ENCODE measurements at regions not wholly inside any gene's neighbourhood (a gene's known extent, or its start where the extent isn't known, plus 50 kb on each side); places are given as distances from the start of the nearest gene placed in this dataset.

DNA sequence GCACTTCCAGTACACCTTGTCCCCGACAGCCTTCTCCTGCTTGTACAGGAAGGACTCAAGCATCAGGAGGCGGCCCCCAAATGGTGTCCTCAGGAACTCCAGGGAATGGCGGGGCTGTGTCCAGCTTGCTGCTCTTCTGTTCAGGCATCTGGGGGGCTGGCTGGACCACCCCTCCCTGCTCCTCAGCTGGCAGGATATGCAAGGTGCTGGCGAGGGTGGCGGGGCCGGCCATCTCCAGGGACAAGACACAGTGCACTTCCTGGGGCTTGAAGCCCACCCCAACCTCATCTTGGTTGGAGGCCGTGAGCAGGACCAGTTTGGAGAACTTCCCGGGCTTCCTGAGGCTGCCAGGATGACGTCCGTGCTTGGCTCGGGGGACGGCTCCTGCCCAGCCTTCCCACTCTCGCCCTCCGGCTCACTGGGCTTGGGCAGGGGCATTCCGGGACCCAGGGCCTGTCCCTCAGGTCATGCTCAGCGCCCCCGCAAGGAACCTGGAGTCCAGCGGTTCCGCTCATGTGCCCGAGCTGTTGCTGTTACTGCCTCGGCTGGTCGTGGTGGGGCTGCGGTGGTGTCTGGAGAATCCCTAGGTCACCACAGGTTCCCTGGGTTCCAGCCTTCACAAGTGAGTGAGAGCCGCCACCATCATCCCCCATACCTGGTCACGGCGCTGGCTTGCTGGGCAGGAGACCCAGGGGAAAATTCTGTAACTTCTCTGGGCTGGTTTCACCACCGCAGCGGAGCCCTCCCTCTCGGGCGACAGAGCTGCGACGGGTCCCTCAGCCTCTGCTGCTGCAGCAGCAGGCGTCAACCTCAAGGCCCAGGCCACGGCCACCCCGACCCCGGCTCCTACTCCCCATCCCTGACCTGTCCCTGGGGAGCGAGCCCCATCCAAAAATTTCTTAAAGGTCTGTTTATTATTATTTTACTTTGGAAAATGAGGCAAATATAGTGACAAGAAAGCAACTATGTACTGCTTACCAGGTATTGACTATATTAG is 82.8 kb upstream of the FXR1 start:
- FAIRE-seq, result no peak

DNA sequence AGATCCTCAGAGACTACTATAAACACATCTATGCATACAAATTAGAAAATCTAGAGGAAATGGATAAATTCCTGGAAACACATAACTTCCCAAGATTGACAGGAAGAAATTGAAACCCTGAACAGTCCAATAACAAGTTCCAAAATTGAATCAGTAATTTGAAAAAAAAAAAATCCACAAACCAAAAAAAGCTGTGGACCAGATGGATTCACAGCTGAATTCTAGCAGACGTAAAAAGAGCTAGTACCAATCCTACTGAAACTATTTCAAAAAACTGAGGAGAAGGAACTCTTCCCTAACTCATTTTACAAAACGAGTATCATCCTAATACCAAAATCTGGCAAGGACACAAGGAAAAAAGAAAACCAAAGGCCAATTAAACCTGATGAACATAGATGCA is 77.0 kb upstream of the FXR1 start:
- no peak for FAIRE-seq

DNA sequence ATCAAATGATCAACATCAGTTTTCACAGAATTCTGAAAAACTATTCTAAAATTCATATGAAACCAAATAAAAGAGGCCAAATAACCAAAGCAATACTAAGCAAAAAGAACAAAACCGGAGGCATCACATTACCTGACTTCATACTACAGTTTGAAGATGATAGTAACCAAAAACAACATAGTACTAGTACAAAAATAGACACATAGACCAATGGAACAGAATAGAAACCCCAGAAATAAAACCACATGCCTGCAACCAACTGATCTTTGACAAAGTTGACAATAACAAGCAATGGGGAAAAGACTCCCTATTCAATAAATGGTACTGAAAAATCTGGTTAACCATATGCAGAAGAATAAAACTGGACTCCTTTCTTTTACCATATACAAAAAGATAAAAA is 75.7 kb upstream of the FXR1 start:
- FAIRE-seq, result no peak

DNA sequence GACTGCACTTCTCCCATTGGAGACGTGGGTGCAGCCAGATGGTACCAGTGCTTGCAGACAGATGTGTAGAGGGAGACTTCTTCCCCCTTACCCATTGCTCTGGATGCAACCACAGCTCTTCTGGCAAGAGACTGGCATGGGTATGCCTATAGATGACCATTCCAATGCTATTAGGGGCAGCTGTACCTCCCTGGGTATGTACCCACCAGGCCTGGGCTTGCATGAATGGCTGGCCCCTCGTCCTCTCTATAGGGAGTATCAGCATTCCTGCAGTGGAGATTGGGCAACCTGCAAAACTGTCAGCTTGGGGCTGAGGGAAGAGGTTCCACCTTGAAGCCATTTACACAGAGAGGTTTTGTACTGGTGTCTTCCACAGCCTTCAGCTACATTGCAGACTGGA is 57.6 kb upstream of the FXR1 start:
- FAIRE-seq, result no peak

DNA sequence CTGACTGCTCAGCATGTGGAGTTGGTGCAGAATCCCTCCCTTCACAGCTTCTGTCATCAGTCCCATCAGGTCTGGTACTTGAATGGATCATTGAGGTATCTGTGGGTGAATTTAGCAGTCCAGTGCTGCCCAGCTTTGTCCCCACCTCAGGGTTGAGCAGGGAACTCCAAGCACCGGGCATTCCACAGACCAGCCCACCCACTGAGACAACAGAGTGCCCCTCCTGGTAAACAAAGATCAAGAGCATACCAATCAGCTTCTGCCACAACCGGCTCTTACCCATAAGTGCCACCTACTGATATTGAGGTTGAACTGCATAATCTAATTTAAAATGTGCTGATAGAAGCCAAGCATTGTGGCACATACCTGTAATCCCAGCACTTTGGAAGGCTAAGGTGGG is 57.1 kb upstream of the FXR1 start:
- FAIRE-seq, result no peak

DNA sequence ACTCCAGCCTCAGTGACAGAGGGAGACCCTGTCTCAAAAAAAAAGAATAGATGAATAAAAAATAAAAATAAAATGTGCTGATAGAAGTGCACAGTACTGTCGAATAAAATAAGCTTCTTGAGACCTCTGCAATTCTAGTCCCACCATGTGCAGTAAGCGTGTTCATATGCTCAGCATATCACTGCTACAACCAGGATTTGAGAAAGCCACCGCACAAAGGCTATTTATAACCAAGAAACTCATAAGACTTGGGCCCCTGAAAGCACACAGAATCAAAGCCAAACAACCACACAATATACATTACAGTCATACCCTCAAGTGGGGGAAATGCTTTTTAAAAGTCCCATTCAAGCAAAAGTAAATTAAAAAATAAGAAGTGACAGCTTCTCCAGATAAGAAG is 56.5 kb upstream of the FXR1 start:
- no peak for FAIRE-seq

DNA sequence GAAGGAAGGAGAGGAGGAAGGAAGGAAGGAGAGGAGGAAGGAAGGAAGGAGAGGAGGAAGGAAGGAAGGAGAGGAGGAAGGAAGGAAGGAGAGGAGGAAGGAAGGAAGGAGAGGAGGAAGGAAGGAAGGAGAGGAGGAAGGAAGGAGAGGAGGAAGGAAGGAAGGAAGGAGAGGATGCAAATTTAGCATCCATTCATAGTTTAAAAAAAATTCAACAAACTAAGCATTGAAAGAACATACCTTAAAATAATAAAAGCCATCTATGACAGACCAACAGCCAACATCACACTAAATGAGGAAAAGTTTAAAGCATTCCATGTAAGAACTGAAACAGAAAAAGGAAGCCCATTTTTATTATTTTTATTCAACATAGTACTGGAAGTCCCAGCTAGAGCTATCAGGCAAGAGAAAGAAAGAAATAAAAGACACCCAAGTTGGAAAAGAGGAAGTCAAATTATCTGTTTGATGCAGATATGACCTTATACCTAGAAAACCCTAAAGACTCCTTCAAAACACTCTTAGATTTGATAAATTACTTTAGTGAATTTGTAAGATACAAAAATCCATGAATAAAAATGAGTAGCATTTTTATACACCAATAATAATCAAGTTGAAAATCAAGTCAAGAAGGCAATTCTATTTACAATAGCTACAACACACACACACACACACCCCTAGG is 52.2 kb upstream of the FXR1 start:
- FAIRE-seq, result no peak

Data from TTC549 (cell line).